Neuronal stem cell (in vitro differentiated cells): ENCODE measurements at regions not wholly inside any gene's neighbourhood (a gene's known extent, or its start where the extent isn't known, plus 50 kb on each side); places are given as distances from the start of the nearest gene placed in this dataset.

Source experiments
- DNase-seq: peaks from one replicate; pipeline ENCODE4 v3.0.0-alpha.2; 2013; ENCODE audit warnings: low spot score
- H2AFZ ChIP-seq: one replicate; pipeline ENCODE4 v1.6.1; 2013; ENCODE audit warnings: mild to moderate bottlenecking, low read length, inconsistent platforms
- H2AK5ac ChIP-seq: 2 replicates; pipeline ENCODE4 v1.6.1; 2013; ENCODE audit warnings: low read depth, mild to moderate bottlenecking, inconsistent platforms, low read length, moderate library complexity, mixed read lengths
- H2BK120ac ChIP-seq: 2 replicates; pipeline ENCODE4 v1.6.1; 2013; ENCODE audit warnings: low read depth, mild to moderate bottlenecking, inconsistent platforms, low read length, moderate library complexity, mixed read lengths
- H2BK12ac ChIP-seq: one replicate; pipeline ENCODE4 v1.6.1; 2013; ENCODE audit warnings: low read length, inconsistent platforms
- H2BK15ac ChIP-seq: 2 replicates; pipeline ENCODE4 v1.6.1; 2013; ENCODE audit warnings: mild to moderate bottlenecking, low read length, inconsistent platforms, mixed read lengths
- H2BK5ac ChIP-seq: one replicate; pipeline ENCODE4 v1.6.1; 2013; ENCODE audit warnings: inconsistent platforms, mild to moderate bottlenecking, low read length, moderate library complexity
- H3K14ac ChIP-seq: one replicate; pipeline ENCODE4 v1.6.1; 2013; ENCODE audit warnings: low read length, inconsistent platforms
- H3K18ac ChIP-seq: 2 replicates; pipeline ENCODE4 v1.6.1; 2013; ENCODE audit warnings: low read length, inconsistent platforms
- H3K23ac ChIP-seq: 2 replicates; pipeline ENCODE4 v1.6.1; 2013; ENCODE audit warnings: low read depth, mild to moderate bottlenecking, mixed read lengths, low read length, inconsistent platforms; ENCODE audit not compliant: poor library complexity
- H3K27ac ChIP-seq: replicated peaks from 3 replicates; pipeline ENCODE4 v1.5.1; 2013; ENCODE audit warnings: low read length, inconsistent platforms
- H3K27me3 ChIP-seq, 3 experiments: 2 replicates each; pipeline ENCODE4 v1.6.1; 2013; ENCODE audit warnings: low read length in 3 of 3, mild to moderate bottlenecking in 2 of 3, inconsistent platforms in 1 of 3, low read depth in 1 of 3, mixed read lengths in 1 of 3, moderate library complexity in 1 of 3; ENCODE audit not compliant: control insufficient read depth in 3 of 3, insufficient read depth in 3 of 3
- H3K36me3 ChIP-seq, 2 donors: replicated peaks in 1 of 2; 2 replicates each; pipeline ENCODE4 v1.6.1; 2013; ENCODE audit warnings: low read length in 2 of 2; ENCODE audit not compliant: control insufficient read depth in 2 of 2, insufficient read depth in 2 of 2
- H3K4ac ChIP-seq: 2 replicates; pipeline ENCODE4 v1.6.1; 2013; ENCODE audit warnings: inconsistent platforms, mild to moderate bottlenecking, low read length, moderate library complexity
- H3K4me1 ChIP-seq, 2 donors: 1 replicate in 1 of 2; 2 replicates in 1 of 2; pipeline ENCODE4 v1.6.1; 2013; ENCODE audit warnings: low read length in 2 of 2, low read depth in 1 of 2; ENCODE audit not compliant: control insufficient read depth in 2 of 2, insufficient read depth in 1 of 2
- H3K4me2 ChIP-seq: one replicate; pipeline ENCODE4 v1.6.1; 2013; ENCODE audit warnings: mild to moderate bottlenecking, low read length, inconsistent platforms; ENCODE audit not compliant: insufficient read depth, poor library complexity, severe bottlenecking
- H3K4me3 ChIP-seq, 2 donors: 2 replicates each; pipeline ENCODE4 v1.5.1; 2013; ENCODE audit warnings: low read length in 2 of 2, mild to moderate bottlenecking in 2 of 2, inconsistent platforms in 1 of 2, moderate library complexity in 1 of 2
- H3K79me1 ChIP-seq: one replicate; pipeline ENCODE4 v1.6.1; 2013; ENCODE audit warnings: low read depth, mild to moderate bottlenecking, inconsistent platforms, low read length, moderate library complexity
- H3K9ac ChIP-seq: one replicate; pipeline ENCODE4 v1.6.1; 2013; ENCODE audit warnings: mild to moderate bottlenecking, low read depth, low read length, inconsistent platforms; ENCODE audit not compliant: poor library complexity
- H3K9me3 ChIP-seq, 2 donors: replicated peaks in 1 of 2; 2 replicates each; pipeline versions ENCODE3 to v1.6.1; 2013; ENCODE audit warnings: low read length in 2 of 2, mild to moderate bottlenecking in 2 of 2, inconsistent platforms in 1 of 2, low read depth in 1 of 2, mixed read lengths in 1 of 2, moderate library complexity in 1 of 2; ENCODE audit not compliant: control insufficient read depth in 2 of 2, insufficient read depth in 1 of 2
- H4K8ac ChIP-seq: one replicate; pipeline ENCODE4 v1.6.1; 2013; ENCODE audit warnings: low read depth, mild to moderate bottlenecking, inconsistent platforms, low read length, moderate library complexity
- H4K91ac ChIP-seq: one replicate; pipeline ENCODE4 v1.6.1; 2013; ENCODE audit warnings: low read length, low read depth, mild to moderate bottlenecking, inconsistent platforms; ENCODE audit not compliant: poor library complexity
- WGBS, 2 donors: extraction: QIAGEN DNeasy Blood & Tissue Kit; methylation state at CpG; one replicate each; pipeline ENCODE4 v1.1.7; 2013; ENCODE audit warnings: missing lambda C conversion rate in 2 of 2, mixed read lengths in 1 of 2; ENCODE audit not compliant: insufficient read length in 2 of 2, insufficient replicate concordance in 1 of 2; ENCODE audit errors: extremely low coverage in 2 of 2; 5-methylcytosine and 5-hydroxymethylcytosine counted together

DNA sequence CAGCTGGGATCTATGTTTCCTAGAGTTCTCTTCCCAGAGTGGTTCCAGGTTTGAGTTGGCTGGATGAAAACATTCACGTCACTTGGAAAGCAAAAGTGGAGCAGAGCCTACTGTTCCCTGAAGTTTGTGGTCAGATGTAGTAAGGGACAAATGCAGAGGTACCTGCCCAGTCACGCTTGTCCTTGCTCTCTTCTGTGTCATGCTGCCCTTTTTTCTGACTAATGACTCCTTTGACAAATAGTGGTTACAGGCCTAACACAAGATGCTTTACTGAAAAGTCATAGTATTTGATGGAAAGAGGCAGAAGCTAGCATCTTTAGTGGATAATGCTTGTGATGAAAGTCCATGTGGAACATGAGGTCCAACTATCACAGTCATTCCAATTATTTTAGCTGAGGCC is 881.4 kb upstream of the B3GALT2 start:
- no peak overlapping the region for H2AK5ac ChIP-seq
- WGBS, 2 donors, result no CpG with 5 or more reads among the region's 2 CpGs
- no peak overlapping the region for H3K4ac ChIP-seq
- no peak for DNase-seq
- no peak overlapping the region for H3K23ac ChIP-seq
- no peaks in the 10 kb centered on the region for H3K9me3 ChIP-seq
- H3K79me1 ChIP-seq, result no peaks in the 10 kb centered on the region
- no peak overlapping the region for H4K91ac ChIP-seq
- no peak overlapping the region for H2BK5ac ChIP-seq
- no peak overlapping the region for H3K27ac ChIP-seq
- H3K4me1 ChIP-seq, result no peaks in the 10 kb centered on the region
- no peak overlapping the region for H3K14ac ChIP-seq
- no peak overlapping the region for H3K18ac ChIP-seq
- no peaks in the 10 kb centered on the region for H3K36me3 ChIP-seq
- H2BK120ac ChIP-seq, result no peak overlapping the region
- no peak overlapping the region for H3K9ac ChIP-seq
- H3K27me3 ChIP-seq, result no peaks in the 10 kb centered on the region
- H4K8ac ChIP-seq, result no peak overlapping the region
- no peak overlapping the region for H2BK15ac ChIP-seq
- H3K4me3 ChIP-seq, result no peak overlapping the region
- no peak overlapping the region for H3K4me2 ChIP-seq
- no peak overlapping the region for H2AFZ ChIP-seq
- no peak overlapping the region for H2BK12ac ChIP-seq

DNA sequence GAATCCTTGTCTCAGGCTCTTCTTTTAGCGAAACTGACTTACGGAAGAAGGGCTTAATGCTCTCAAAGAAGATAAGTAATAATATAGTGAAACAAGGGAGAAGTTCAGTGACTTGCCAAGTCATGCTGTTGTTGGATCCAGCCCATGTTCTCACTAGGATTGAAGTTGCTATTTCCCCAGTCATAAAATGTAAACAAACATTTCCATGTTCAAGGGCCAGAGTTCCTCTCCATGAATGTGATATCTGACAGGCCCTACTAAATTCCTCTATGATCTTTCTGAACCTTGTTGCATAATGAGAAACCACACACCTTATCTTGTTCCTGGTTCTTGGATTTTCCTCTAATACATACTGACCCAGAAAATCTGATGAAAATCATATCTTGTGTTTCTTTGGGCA is 876.5 kb upstream of the B3GALT2 start:
- Histone ChIP-seq H4K91ac (no peak overlapping the region), H3K4me1 (no peaks in the 10 kb centered on the region), H3K36me3 (no peaks in the 10 kb centered on the region), H3K9me3 (no peaks in the 10 kb centered on the region), H4K8ac (no peak overlapping the region), H2BK120ac (no peak overlapping the region), H3K4me3 (no peak overlapping the region), H3K4ac (no peak overlapping the region), H2BK15ac (no peak overlapping the region), H3K4me2 (no peak overlapping the region), H3K18ac (no peak overlapping the region), H3K23ac (no peak overlapping the region), H3K79me1 (no peaks in the 10 kb centered on the region), H3K9ac (no peak overlapping the region), H2BK12ac (no peak overlapping the region), H3K27ac (no peak overlapping the region), H2AK5ac (no peak overlapping the region), H2BK5ac (no peak overlapping the region), H2AFZ (no peak overlapping the region), H3K14ac (no peak overlapping the region), H3K27me3 (no peaks in the 10 kb centered on the region)
- WGBS, 2 donors, result no CpG with 5 or more reads among the region's 2 CpGs
- no peak for DNase-seq

DNA sequence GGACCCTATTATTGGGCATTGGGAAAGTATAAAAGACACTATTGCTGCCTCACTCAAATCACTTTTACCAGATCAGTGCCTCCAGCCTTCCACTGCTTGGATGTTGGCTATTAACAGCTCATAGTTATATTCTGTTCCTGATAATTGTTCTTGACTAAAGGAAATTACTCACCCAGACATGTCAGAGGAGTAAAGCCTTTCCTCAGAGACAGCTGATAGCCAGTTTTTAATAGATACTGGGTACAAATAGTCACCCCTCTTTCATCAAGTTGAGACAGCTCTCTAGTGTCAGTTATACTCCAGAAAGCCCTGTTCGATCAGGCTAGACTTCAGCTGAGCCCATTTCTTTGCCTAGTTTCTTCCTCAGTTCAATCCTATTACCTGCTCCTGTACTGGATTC is 876.1 kb upstream of the B3GALT2 start:
- Histone ChIP-seq H3K36me3 (no peaks in the 10 kb centered on the region), H3K27ac (no peak overlapping the region), H3K9me3 (no peaks in the 10 kb centered on the region), H2AK5ac (no peak overlapping the region), H3K4me3 (no peak overlapping the region), H3K18ac (no peak overlapping the region), H4K8ac (no peak overlapping the region), H2BK5ac (no peak overlapping the region), H3K27me3 (no peaks in the 10 kb centered on the region), H2BK120ac (no peak overlapping the region), H3K4ac (no peak overlapping the region), H3K23ac (no peak overlapping the region), H2AFZ (no peak overlapping the region), H4K91ac (no peak overlapping the region), H3K14ac (no peak overlapping the region), H3K4me1 (no peaks in the 10 kb centered on the region), H3K9ac (no peak overlapping the region), H3K4me2 (no peak overlapping the region), H2BK15ac (no peak overlapping the region), H3K79me1 (no peaks in the 10 kb centered on the region), H2BK12ac (no peak overlapping the region)
- DNase-seq, result no peak
- no CpG with 5 or more reads among the region's 1 CpG for WGBS, 2 donors

GRCh38 chr1:194060481-194060880 is 874.1 kb upstream of the B3GALT2 start:
- Histone ChIP-seq H2BK15ac (no peak overlapping the region), H3K9ac (no peak overlapping the region), H2AK5ac (no peak overlapping the region), H3K9me3 (no peaks in the 10 kb centered on the region), H4K8ac (no peak overlapping the region), H3K4me1 (no peaks in the 10 kb centered on the region), H3K36me3 (no peaks in the 10 kb centered on the region), H3K23ac (no peak overlapping the region), H2BK5ac (no peak overlapping the region), H3K79me1 (no peaks in the 10 kb centered on the region), H3K18ac (no peak overlapping the region), H3K4me2 (no peak overlapping the region), H4K91ac (no peak overlapping the region), H3K4me3 (no peak overlapping the region), H2BK120ac (no peak overlapping the region), H3K14ac (no peak overlapping the region), H2AFZ (no peak overlapping the region), H3K4ac (no peak overlapping the region), H3K27me3 (no peaks in the 10 kb centered on the region), H3K27ac (no peak overlapping the region), H2BK12ac (no peak overlapping the region)
- no CpG with 5 or more reads among the region's 4 CpGs for WGBS, 2 donors
- DNase-seq, result no peak
